ENCODE measurements at regions not wholly inside any gene's neighbourhood (a gene's known extent, or its start where the extent isn't known, plus 50 kb on each side); places are given as distances from the start of the nearest gene placed in this dataset.
A peak's percentile ranks its signal among the peaks of the same experiment; 100 is the strongest.

DNA sequence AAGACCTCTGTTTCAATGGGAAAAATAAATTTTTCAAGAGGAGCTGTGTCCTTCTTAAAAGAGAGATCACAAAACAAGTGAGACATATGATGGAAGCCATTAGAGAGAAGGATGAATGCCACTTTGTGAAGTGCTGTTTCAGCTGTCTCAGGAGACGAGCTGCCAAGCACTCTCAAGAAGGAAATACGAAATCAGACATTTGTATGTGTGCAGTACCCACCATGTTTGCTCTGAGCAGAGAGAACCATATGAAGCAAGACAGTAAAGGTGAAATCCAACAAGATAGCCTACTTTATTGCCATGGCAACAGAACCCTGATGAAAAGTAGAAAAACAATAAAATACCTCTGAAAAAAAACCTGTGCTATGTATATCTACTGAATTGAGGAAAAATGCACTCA, 168.1 kb downstream of the AMY1C start:
- no peak for DNase-seq (ENCODE audit: low read depth)
- no peak for TF ChIP-seq CTCF (conservative IDR thresholded peaks at IDR 0.05; ENCODE audit: low read depth, low read length)
- no peak overlapping the region for H3K4me3 ChIP-seq (ENCODE audit: low read depth, low read length)

- no peak overlapping the region for H3K4me3 ChIP-seq (ENCODE audit: low read depth, low read length)
- no peak for TF ChIP-seq CTCF (conservative IDR thresholded peaks at IDR 0.05; ENCODE audit: low read depth, low read length)
- no peak for DNase-seq (ENCODE audit: low read depth)
Measured at GRCh38 chr1:103931891-103932290, 182.2 kb downstream of the AMY1C start.

DNA sequence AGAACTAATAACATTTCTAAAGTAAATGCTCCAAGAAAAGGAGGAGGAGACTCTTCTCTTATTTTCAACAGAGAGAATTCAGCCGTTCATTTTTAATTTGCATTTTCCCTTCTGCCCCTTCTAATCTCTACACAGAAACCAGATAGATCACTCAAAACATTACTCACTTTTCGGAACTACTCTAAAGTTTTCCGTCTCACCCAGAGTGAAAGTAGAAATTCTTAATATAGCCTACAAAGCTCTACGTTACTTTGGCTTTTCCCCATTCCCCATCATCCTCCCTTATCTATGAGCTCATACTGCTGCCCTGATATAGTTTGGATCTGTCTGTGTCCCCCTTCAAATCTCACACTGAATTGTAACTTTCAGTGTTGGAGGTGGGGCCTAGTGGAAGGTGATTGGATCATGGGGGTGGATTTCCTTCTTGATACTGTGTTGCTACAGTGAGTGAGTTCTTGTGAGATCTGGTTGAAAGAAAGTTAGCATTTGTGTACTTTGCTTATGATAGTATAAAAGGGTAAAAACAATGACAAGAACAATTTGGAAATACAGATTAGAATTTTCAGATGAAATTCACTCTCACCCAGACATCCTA, 188.2 kb downstream of the AMY1C start:
- DNase-seq (ENCODE audit: low read depth): no peak
- no peak overlapping the region for H3K4me3 ChIP-seq (ENCODE audit: low read depth, low read length)
- no peak for TF ChIP-seq CTCF (conservative IDR thresholded peaks at IDR 0.05; ENCODE audit: low read depth, low read length)

DNA sequence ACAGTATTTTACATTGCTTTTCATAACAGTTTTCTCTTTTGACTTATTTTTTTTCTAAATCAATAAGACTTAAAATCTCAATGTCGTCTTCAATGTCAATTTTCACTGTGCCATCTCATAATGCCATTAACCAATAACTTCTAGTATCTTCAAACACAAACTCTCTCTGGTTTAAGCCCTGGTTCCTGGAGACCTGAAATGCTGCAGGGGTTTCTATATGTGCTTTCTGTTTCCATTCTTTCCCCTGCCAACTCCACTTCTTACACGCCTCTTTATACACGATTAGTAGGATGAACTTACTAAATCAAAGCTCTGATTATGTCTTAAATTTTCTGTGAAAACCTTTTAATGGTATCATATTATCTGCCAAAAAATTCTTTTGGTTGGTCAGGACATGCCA, 191.4 kb downstream of the AMY1C start:
- TF ChIP-seq CTCF (conservative IDR thresholded peaks at IDR 0.05; ENCODE audit: low read depth, low read length): no peak
- DNase-seq (ENCODE audit: low read depth): no peak

GRCh38 chr1:103942029-103942428, 192.3 kb downstream of the AMY1C start:
- no peak for DNase-seq (ENCODE audit: low read depth)
- H3K4me3 ChIP-seq (ENCODE audit: low read depth, low read length): no peak overlapping the region
- TF ChIP-seq CTCF (conservative IDR thresholded peaks at IDR 0.05; ENCODE audit: low read depth, low read length): no peak

More for the DNA sequence above, 191.4 kb downstream of the AMY1C start:
- no peak overlapping the region for H3K4me3 ChIP-seq (ENCODE audit: low read depth, low read length)

DNA sequence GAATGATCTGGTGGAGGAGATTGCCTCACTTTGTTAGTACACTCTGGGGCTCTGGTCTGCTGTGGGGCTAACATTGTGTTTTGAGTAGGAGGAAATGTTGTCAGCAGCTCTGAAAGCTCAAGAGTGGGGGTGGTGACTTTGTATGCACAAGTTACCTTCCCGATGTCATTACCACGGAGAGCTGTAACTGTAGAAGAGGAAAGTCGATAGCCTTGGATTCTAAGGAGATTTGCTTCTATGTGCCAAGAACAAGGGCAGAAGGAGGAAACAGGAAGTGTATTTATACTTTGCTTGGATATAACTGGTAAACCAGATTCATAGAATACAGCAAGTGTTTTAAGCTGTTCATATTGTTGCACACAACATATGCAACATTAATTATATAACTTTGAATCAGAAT, 196.1 kb downstream of the AMY1C start:
- no peak for DNase-seq (ENCODE audit: low read depth)
- TF ChIP-seq CTCF (conservative IDR thresholded peaks at IDR 0.05; ENCODE audit: low read depth, low read length): no peak
- H3K4me3 ChIP-seq (ENCODE audit: low read depth, low read length): no peak overlapping the region

DNA sequence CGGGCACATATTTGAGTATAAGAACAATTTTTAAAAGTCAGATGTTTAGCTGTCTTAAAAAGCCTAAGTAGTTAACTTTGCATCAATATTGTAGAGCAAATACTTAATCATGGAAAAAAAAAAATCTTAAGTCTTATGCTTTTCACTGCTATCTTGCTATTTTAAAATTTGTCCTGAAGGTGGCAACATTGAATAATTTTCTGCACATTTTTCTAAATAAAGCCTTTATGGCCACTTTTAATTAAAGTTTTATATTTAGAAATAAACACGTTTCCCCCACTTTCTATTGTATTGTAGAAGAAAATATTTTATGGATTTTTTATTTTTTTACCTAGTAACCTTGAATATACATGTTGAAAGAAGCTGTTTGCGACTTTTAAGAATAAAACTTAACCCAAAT, 198.8 kb downstream of the AMY1C start:
- DNase-seq (ENCODE audit: low read depth): peak; percentile 4
- no peak for TF ChIP-seq CTCF (conservative IDR thresholded peaks at IDR 0.05; ENCODE audit: low read depth, low read length)
- H3K4me3 ChIP-seq (ENCODE audit: low read depth, low read length): no peak overlapping the region

Data from choroid plexus epithelial cell (primary cell).